ENCODE measurements at regions not wholly inside any gene's neighbourhood (a gene's known extent, or its start where the extent isn't known, plus 50 kb on each side); places are given as distances from the start of the nearest gene placed in this dataset.

GRCh38 chr2:22691666-22692065 is 693.3 kb upstream of the KLHL29 start:
- TF ChIP-seq CTCF (IDR thresholded peaks at IDR 0.05 in 4 of 5, conservative IDR thresholded peaks at IDR 0.05 in 1 of 5), result no peak
- no peak for TF ChIP-seq POLR2A (IDR thresholded peaks at IDR 0.05)

Data from gastrocnemius medialis (tissue), 4 donors.